HPDE6-E6E7 (cell line): ENCODE measurements at regions not wholly inside any gene's neighbourhood (a gene's known extent, or its start where the extent isn't known, plus 50 kb on each side); places are given as distances from the start of the nearest gene placed in this dataset.

ENCODE experiments used
- DNase-seq: peaks from one replicate; pipeline ENCODE4 v3.0.0; 2011; ENCODE audit warnings: missing footprints; ENCODE audit errors: extremely low spot score

DNA sequence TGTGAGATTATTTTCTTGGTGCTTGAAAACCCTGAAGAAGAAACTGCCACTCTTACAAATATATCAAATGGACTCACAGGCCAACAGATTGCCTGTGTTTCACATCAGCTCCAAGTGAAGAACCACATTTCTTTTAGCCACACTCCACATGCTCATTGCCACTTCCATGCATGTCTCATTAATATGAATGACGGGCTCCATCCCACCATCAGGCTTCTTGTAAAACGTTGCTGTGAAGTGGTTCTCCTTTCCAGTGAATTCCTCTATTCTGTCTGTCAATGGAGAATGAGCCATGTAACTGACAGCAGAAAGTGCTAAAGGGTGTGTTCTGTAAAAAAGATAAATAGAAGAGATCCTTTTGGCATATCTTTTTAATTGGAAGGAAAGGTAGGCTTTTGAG lies 188.2 kb upstream of the RMST start:
- DNase-seq = no peak

DNA sequence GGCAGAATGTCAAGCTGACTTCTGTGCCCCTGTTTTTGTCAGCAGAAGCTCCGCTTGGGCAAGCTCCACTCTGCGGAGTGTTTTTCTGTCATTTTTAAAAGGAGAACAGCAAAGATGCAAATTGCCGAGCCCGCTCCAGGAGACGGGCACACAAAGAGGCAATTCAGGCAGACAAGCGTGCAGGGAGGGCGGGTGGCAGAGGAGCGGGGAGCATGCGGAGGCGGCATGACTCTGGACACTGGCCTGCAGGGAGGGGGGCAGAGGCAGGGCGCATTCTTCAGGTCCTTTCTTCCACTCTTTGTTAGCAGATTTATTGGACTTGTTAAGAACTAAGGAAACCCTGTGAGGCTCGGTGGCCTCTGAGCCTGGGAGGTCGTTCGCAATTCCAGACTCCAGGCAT lies 187.3 kb upstream of the RMST start:
- DNase-seq = no peak

DNA sequence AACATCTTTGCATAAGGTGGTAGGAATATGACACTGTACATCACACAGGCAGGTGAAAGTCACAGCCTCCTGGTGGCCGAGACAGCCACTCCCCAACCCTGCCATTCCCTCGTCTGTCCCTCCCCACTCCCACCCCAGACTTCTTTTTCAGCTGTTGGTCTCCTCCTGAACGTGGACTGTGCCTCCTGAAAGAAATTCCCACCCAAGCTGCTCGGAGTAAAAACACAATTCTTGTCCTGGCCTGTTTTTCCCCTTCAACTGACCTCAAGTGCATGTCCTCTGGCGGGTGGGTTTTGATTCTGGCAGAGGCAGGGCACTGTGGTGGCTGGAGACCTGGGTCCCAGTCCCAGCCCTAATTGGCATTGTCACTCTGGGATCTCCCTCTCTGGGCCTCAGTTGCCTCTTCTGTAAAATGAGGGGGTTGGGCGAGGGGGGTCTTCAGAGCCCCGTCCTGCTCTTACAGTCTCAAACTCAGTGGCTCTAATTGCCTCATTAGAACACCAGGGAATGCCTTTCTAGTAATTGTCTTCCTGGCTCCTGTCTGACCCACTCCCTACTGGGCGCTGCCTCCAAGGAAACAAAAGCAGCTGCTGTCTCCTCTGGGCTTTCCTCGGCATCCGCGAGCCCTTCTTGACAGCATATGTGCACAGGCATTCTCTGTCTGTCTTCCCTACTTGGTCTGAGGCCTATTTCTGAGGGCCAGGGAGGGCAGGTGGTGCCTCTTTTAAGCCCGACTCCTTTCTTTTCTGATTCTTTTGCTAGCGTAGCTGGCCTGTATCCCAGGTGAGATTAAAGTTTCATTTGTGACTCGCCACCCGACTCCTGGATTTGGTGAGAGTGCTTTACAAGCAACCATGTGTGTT lies 186.6 kb upstream of the RMST start:
- DNase-seq = no peak

DNA sequence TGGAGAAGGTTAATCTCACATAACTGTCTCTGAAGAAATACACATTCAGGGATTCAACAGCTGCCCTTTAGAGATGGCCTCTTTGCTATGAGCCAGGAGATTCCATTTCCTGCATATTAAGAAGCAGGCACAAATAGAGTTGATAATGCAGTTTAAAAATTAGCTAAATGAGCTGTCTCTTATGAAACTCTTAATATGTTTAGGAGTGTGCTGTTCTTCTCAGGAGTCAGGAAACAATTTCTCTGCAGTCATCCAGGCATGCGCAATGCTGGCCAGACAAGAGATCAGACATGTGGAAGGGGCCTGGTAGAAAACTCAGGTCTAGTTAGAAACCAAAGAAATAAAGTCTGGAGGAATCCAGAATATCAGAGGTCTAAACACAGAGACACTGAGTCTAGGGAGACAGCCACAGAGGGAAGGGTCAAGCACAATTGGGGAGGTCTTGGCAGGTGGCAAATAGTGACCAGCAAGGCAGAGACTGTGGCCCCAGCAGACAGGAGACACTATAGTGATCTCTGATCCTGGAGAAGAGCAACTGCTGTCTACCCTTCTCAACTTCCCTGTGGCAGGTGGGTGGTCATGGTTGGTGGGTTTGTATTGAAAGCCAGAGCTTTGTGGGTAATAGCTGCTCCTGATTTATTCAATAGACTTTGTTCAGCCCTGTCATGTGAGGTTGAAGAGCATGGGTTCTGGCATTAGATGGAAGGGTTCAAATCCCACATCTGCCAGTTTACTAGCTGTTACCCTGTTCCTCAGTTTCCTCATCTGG lies 185.8 kb upstream of the RMST start:
- no peak for DNase-seq

DNA sequence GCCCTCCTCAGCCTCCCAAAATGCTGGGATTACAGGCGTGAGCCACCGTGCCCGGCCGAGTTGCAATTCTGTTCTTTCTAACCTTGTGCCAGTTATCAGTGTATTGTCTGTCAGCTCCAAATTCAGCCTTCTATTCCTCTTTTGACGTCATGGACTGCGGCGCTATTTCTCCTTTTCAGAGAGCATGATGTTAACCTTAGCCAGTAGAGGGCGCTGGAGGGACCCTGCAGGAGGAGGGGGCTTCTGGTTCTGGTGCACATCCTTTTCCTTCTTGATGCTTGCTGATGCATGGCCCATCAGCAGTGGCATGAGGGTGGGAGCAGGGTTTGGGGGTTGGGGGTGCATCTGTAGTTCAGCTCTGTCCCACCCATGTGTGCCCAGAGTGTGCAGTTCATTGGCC lies 179.3 kb upstream of the RMST start:
- no peak for DNase-seq

DNA sequence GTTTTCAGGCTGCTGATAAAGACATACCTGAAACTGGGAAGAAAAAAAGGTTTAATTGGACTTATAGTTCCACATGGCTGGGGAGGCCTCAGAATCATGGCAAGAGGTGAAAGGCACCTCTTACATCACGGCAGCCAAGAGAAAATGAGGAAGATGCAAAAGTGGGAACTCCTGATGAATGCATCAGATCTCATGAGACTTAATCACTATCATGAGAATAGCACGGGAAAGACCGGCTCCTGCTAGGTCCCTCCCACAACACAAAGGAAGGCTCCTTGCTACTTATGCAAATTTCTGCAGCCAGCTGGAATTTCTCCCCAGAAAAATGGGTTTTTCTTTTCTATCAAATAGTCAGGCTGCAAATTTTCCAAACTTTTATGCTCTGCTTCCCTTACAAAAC lies 174.1 kb upstream of the RMST start:
- no peak for DNase-seq

DNA sequence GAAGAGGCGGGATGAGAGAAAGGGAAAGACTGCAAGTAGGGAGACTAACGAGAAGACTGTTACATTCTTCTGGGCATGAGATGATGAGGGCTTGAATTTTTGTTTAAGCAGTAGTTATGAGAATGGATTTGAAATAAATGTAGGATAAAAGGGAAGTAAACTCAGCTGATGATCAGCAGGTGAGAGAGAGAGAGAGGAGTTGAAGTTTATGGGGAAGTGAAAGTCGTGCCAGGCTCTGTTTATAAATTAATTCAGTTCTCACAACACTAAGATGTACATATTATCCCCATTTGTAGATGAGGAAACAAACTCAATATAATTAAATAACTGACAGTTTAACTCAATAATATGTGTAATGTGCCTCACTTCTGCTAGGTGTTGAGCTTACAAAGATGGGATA lies 170.0 kb upstream of the RMST start:
- no peak for DNase-seq

DNA sequence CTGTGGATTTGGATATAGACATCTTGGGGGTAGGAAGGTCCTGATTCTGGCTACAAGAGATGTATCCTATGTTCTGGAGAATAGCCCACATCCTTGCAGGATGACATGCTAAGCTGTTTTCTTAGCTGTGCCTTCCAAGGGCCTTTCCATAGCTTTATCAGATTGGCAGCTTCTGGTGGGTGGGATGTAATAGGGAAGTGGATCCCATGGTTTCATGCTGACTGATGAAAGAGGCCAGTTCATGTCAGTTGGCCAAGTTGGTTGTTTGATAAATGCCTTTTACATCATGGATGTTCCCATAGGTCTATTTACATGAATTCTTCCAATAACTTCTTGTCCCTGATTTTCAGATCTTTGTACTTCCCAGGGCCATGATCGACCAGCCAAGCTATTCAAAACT lies 169.1 kb upstream of the RMST start:
- no peak for DNase-seq

DNA sequence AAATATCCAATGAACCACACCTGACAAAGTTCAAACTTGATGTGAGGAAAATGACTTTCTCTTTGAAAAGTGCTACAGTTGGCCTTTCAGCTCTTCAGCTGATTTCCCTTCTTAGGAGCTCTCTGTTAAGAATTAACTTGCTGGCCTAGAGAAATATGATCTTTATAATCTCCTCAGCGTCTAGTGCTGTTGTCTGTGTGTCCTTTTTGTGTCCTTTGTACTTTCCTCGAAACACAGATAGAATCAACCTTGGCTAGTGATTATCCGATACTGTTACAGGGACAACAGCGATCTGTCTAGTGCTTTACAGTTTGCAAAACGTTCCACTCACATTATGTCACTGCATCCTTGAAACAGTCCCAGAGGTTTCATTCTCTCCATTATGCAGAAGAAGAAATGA lies 162.8 kb upstream of the RMST start:
- no peak for DNase-seq

DNA sequence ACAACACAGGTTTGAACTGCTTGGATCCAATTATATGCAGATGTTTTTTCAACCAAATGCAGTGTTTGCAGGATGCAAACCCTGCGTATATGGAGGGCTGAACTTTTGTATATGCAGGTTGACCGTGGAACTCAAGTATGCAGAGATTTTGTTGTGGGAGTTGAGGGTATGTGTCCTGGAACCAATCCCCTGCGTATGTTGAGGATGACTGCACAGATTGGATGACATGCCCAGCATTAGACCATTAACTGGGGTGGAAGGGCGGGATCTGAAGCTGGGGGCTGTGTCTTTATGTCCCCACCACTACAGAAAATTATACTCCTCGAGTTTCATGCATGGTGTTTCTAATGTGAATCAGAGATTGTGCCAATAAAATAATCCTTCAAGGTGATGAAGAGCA lies 162.2 kb upstream of the RMST start:
- DNase-seq = no peak

DNA sequence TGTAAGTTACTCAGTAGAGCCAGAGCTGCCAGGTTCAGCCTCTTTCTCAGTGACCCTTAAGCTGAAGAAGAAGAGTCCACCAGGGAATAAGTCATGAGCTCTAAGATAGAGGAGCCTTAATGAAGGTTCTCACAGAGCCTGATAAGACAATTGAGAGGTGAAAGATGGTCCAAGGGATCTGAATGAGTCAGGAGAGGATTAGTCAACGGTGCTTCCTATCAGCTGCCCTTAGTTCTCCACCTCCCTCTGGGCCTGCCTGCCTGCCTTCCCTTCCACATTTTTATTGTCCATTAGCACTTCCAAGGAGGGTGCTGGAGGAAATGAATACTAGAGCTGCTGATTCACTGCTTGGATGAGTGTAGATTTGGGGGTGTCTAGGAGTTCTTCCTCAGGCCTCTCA lies 161.7 kb upstream of the RMST start:
- DNase-seq = no peak

DNA sequence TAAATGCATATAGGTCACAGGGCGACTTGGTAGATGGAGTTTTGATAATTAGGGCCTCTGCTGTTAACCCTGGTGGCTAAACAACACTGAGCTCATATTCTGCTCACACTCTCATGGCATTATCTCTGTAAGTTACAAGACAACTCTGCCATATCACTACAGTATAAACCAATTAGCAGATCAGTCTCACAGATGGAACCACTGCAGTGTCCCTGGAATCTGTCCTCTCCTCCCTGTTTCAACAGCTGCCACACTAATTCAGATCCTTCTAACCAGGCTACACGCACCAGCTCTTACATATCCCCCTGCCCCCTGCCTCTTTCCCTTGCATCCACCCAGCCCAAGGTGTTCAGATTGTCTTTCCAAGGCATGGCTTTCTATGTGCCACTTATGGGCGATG lies 161.0 kb upstream of the RMST start:
- DNase-seq = no peak

DNA sequence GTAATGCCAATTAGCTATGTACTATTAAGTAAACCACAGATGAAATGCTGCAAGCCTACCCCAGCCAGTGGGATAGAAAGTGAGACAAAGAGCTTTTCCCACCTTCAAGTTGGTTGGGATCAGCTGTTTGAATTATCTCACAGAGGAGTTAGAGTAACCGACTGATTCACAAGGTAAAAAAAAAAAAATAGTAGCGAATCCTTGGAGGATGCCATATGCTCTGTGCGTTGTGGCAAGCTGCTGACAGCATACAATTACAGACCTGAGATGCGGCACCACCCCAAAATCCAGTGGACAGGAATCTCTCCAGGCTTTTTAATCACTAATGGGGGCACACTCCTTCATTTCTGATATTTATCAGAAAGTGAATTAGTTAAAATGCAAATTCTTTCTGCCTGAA lies 157.0 kb upstream of the RMST start:
- DNase-seq = no peak

DNA sequence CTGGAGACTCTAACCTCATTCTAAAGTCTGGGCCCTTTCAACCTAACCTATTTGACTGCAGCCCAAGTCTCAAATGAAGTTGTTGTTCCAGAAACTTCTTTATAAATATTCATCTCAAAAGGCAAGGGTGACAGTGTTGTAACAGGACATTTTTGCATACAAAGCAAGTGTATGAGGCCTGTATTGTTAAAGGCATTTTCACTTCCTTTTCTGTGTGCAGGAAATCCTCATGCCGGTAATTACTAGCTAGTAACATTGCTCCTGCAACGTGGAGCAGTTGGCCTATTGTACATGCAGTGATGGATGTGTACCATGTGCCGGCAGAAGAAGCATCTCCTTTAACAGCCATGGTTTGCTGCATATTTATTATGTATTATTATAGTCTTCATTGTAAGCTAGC lies 156.5 kb upstream of the RMST start:
- DNase-seq = no peak

DNA sequence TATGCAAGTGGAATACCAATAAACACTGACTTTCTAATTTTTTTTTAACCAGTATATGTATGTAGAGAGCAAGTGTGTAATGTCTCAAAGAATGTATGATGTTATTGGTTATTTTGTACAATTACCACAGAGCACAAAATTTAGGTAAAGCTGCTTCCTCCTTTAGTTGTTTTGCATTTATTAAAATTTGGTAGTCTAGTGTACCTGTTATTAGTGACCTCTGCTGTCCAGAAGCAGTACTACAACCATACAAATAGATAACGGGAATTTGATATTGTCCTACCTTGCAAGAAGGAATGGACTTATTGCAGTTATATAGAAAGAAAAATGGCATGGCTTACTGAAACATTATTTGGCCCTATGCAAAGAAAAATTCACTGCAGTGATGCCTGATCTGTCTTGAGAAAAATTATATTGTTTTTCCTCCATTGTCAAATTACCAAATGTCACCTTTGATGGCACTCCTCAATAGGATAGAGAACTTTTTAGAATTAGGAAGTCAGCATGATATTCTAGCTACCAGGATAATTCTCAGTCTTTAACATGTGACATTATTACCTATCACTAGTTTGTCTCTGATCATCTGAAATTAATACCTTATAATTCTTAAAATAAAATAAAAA lies 153.9 kb upstream of the RMST start:
- peak; percentile 7 for DNase-seq

DNA sequence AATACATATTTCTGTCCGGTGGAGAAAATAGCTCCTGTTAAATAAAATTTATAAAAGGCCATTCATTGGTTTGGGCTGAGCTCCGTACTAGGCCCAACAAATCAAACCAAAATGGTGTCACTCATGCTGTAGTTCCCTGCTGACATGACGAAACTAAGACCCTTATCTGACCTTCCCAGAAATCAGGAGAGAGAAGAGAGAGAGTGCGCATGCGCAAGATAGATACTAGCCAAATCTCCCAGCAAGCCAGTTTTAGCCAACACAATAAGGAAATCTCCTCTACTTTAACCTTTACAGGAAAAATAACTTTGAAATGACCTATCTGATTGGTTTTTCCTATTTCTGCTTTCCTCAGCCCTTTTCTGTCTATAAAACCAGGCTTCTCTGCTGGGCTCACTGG lies 152.7 kb upstream of the RMST start:
- DNase-seq = no peak

DNA sequence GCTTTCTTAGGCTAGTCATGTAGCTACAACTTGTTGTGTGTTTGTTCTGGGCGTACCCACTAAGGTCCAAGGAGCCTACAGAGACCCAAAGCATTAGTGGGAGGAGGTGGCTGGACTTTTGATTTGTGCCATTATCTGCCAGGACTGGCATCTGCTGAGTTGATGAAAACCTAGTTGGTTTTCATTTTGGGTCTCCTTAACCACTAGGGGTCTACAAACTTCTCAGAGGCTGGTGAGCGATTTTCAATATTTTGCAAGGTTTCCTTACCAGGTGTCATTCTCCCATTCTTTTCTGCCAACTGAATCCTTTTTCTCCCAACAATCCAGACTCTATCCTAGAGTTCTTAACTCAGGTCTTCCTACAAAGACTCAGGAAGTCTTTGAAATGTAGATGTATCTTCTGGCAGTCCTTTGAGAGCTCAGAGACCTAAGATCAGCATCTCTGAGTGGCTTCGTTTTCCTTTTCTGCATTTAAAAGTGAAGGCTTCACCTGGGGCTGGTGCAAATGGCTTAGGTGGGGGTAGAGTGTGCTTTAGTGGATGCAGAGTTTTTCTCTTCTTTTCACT lies 150.0 kb upstream of the RMST start:
- no peak for DNase-seq

DNA sequence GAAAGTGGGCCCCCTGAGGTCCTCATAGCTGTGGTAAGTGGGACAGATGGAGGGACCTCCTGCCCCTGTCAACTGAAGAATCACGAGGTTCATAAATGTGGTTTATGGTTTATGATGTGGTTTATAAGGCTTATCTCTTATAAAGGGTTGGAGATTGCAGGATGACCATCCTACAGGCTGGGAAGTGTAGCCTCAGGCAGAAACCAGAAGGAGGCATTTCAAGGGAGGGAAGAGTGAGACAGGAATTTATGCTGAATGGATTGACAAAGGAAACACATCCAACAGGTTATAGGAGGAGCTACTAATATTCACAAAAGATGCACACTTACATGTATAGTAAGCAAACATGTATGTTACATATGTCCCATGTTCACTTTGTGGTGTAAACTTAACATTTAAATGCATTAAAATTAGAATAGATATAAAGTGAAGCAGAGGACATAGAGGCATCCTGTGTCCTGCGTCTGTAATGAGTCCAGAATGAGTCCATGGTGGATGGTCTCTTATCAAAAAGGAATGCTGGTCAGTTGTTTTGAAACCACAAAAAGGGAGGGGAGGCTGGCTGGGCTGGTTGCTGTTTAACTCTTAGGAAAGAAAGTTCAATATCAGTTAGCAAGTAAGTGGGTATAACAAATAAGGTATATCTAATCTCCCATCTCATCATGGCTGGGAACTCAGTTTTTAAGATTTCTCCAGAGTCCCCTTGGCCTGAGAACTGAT lies 149.0 kb upstream of the RMST start:
- no peak for DNase-seq

DNA sequence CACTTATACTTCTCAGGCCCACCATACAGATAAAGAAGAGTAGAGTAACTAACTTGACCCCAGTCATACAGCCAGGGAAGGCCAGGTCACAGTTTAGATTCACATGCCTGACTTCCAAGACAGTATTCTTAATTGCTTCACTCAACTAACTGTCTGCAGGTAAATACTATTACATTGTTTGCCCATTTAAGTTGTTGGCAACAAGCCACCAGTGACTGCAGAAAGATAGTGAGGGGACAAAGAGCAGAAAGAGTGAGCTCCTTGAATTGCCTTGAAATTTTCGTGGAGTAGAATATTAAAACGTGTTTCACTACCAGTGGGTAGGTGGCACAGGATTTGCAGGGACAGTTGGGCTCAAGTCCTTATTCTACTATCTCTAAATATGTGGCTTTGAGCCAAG lies 146.3 kb upstream of the RMST start:
- no peak for DNase-seq

DNA sequence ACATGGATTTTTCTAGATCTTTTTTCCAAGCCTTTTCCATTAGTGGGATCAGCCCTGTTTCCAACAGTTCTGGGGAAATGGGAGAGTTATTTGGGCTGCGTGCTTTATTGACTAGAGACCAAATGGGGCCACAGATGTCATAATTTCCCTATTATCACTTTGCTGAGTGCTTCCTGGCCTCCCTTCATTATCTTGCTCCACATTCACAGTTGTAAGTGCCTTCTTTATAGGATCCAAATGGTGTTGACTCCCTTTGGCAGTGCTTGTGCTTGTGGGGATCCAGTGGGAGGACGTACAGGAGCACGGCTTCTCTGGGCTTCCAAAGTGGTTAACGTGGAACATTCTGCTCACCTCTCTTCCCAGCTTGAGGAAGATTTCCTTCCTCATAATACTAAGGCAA lies 141.0 kb upstream of the RMST start:
- no peak for DNase-seq

DNA sequence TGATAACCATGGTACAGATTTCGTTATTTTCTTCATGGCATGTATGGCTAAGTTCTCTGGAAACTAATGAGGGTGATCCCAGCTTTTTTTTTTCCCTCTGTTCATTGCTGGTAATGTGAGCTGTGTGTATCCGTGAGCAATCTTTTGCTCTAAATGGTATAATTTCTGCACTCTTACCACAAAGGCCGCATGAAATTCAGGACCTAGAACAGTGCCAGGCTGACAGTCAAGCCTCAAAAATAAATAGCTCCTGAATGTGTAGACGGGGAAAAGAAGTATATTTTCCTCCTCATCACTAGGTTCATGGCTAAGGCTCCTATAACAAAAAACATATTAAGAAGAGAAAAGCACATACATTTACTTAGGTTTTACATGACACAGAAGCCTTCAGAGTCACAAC lies 140.2 kb upstream of the RMST start:
- no peak for DNase-seq

DNA sequence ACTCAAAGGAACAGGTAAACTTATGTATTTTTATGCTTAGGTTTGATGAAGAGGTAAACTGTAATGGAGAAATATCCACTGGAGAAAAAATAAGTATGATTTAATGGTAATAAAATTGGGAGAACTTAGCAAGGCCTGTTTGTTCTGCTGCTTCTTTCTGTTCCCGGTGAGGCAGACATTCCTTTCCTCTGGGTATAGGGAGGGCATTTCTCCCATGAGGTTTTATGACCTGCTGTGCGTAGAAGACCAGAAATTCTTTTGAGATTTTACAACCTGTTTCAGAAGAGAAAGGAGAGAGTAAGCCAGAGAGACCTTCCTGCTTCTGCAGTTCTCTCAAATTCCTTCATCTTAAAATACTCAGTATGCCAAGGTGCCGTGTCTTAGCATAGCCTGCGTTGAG lies 139.4 kb upstream of the RMST start:
- no peak for DNase-seq
